WTC11 (cell line): ENCODE measurements at regions not wholly inside any gene's neighbourhood (a gene's known extent, or its start where the extent isn't known, plus 50 kb on each side); places are given as distances from the start of the nearest gene placed in this dataset.

Experiments
- ATAC-seq: fragments of 200-7000 bp; cut with Tn5 transposase; 2 replicates; pipeline ENCODE4 v1.10.0; 2021; ENCODE audit warnings: mild to moderate bottlenecking, moderate library complexity
- CTCF ChIA-PET: fragments of 300-600 bp; sonication (Branson Sonifier 250); formaldehyde crosslinking; loops from one replicate; lab custom pipeline; 2021; ENCODE audit warnings: antibody characterized with exemption; lab: Charles Lee
- POLR2A ChIA-PET: fragments of 350-600 bp; sonication (Branson Sonifier 250); formaldehyde crosslinking; loops from one replicate; lab custom pipeline; 2021; ENCODE audit warnings: antibody characterized with exemption; lab: Charles Lee
- DNase-seq: peaks from one replicate; pipeline ENCODE4 v3.0.0; 2021; ENCODE audit warnings: low spot score
- H3K27ac Mint-ChIP-seq: 2 replicates; pipeline ENCODE4 v1.8.0; 2021; ENCODE audit warnings: mixed read lengths
- H3K27me3 Mint-ChIP-seq: 2 replicates; pipeline ENCODE4 v1.8.0; 2021; ENCODE audit warnings: low read depth, mild to moderate bottlenecking, moderate library complexity, mixed read lengths
- H3K36me3 Mint-ChIP-seq: 2 replicates; pipeline ENCODE4 v1.8.0; 2021; ENCODE audit warnings: mixed read lengths
- H3K4me1 Mint-ChIP-seq: 2 replicates; pipeline ENCODE4 v1.8.0; 2022; ENCODE audit warnings: mixed read lengths
- H3K4me3 Mint-ChIP-seq: 2 replicates; pipeline ENCODE4 v1.8.0; 2021; ENCODE audit warnings: mild to moderate bottlenecking, moderate library complexity, mixed read lengths
- H3K9me3 Mint-ChIP-seq: 2 replicates; pipeline ENCODE4 v1.8.0; 2021; ENCODE audit warnings: mixed read lengths
- ESRRA ChIP-seq: sonication (generic); formaldehyde crosslinking; IDR thresholded peaks from 2 replicates; pipeline ENCODE4 v1.8.1; 2022; ENCODE audit warnings: mild to moderate bottlenecking, missing genetic modification reagents, borderline replicate concordance
- HMGA2 ChIP-seq: fragments of 250-450 bp; sonication (Bioruptor Pico); IDR thresholded peaks from 2 replicates; pipeline ENCODE4 v1.4.0; 2021; ENCODE audit warnings: mild to moderate bottlenecking, moderate library complexity
- JUN ChIP-seq: sonication (generic); formaldehyde crosslinking; IDR thresholded peaks from 2 replicates; pipeline ENCODE4 v1.8.0; 2023; ENCODE audit warnings: mild to moderate bottlenecking, missing genetic modification reagents
- OVOL2 ChIP-seq: fragments of 250-450 bp; sonication (Bioruptor Pico); IDR thresholded peaks from 2 replicates; pipeline ENCODE4 v1.9.0; 2021; ENCODE audit warnings: mild to moderate bottlenecking, borderline replicate concordance
- SMAD3 ChIP-seq: sonication (generic); formaldehyde crosslinking; IDR thresholded peaks from 2 replicates; pipeline ENCODE4 v1.8.0; 2022; ENCODE audit warnings: missing genetic modification reagents, mild to moderate bottlenecking, borderline replicate concordance
- TEAD4 ChIP-seq: sonication (generic); formaldehyde crosslinking; IDR thresholded peaks from 2 replicates; pipeline ENCODE4 v1.8.0; 2022; ENCODE audit warnings: mild to moderate bottlenecking, missing genetic modification reagents
- ZNF263 ChIP-seq: sonication (generic); formaldehyde crosslinking; IDR thresholded peaks from 2 replicates; pipeline ENCODE4 v1.8.1; 2022; ENCODE audit warnings: low read depth, mild to moderate bottlenecking, moderate library complexity, missing genetic modification reagents
- TF ChIP-seq, protein P1 (sequence below): fragments of 250-450 bp; sonication (Bioruptor Pico); IDR thresholded peaks from 2 replicates; pipeline ENCODE4 v1.9.0; 2021; ENCODE audit warnings: mild to moderate bottlenecking
- TF ChIP-seq, protein P2 (sequence below): sonication (generic); formaldehyde crosslinking; IDR thresholded peaks from 2 replicates; pipeline ENCODE4 v1.8.1; 2022; ENCODE audit warnings: low read depth, mild to moderate bottlenecking, moderate library complexity, missing genetic modification reagents, borderline replicate concordance
- TF ChIP-seq, protein P3 (sequence below): fragments of 250-450 bp; sonication (Bioruptor Pico); IDR thresholded peaks from 2 replicates; pipeline ENCODE4 v1.8.0; 2021; ENCODE audit warnings: mild to moderate bottlenecking
- TF ChIP-seq, protein P4 (sequence below): sonication (generic); formaldehyde crosslinking; IDR thresholded peaks from 2 replicates; pipeline ENCODE4 v1.8.0; 2023; ENCODE audit warnings: missing genetic modification reagents, mild to moderate bottlenecking, borderline replicate concordance
- TF ChIP-seq, protein P5 (sequence below): sonication (generic); formaldehyde crosslinking; conservative IDR thresholded peaks from 2 replicates; pipeline ENCODE4 v1.8.1; 2023; ENCODE audit warnings: mild to moderate bottlenecking, low read depth, missing genetic modification reagents, moderate library complexity
- TF ChIP-seq, protein P6 (sequence below): sonication (generic); formaldehyde crosslinking; IDR thresholded peaks from 2 replicates; pipeline ENCODE4 v1.8.1; 2023; ENCODE audit warnings: mild to moderate bottlenecking, moderate library complexity, missing genetic modification reagents
- TF ChIP-seq, protein P7 (sequence below): sonication (generic); formaldehyde crosslinking; IDR thresholded peaks from 2 replicates; pipeline ENCODE4 v1.8.0; 2022; ENCODE audit warnings: missing genetic modification reagents

DNA sequence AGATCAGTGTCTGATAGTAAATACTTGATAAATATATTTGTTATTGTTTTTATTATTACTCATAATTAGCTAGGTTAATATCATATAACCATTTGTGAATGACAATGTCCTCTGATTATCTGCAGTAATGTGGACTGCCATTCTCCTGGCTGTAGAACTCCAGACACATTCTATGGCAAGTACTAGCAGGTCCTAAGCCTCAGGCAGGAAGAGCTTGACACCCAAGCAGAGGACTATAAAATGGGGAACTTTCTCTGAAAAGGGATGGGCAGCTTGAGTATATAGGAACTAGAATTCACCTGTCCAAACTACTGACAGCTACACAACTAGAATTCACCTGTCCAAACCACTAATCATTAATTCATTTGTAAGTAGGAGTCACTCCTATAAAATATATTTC is 649.4 kb downstream of the CPS1 start:
- H3K27ac Mint-ChIP-seq = no peak overlapping the region
- TF ChIP-seq, protein P1, sequence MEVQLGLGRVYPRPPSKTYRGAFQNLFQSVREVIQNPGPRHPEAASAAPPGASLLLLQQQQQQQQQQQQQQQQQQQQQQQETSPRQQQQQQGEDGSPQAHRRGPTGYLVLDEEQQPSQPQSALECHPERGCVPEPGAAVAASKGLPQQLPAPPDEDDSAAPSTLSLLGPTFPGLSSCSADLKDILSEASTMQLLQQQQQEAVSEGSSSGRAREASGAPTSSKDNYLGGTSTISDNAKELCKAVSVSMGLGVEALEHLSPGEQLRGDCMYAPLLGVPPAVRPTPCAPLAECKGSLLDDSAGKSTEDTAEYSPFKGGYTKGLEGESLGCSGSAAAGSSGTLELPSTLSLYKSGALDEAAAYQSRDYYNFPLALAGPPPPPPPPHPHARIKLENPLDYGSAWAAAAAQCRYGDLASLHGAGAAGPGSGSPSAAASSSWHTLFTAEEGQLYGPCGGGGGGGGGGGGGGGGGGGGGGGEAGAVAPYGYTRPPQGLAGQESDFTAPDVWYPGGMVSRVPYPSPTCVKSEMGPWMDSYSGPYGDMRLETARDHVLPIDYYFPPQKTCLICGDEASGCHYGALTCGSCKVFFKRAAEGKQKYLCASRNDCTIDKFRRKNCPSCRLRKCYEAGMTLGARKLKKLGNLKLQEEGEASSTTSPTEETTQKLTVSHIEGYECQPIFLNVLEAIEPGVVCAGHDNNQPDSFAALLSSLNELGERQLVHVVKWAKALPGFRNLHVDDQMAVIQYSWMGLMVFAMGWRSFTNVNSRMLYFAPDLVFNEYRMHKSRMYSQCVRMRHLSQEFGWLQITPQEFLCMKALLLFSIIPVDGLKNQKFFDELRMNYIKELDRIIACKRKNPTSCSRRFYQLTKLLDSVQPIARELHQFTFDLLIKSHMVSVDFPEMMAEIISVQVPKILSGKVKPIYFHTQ (CRISPR knock-in tag) = no peak
- TF ChIP-seq OVOL2 (CRISPR knock-in tag) = no peak
- TF ChIP-seq, protein P2, sequence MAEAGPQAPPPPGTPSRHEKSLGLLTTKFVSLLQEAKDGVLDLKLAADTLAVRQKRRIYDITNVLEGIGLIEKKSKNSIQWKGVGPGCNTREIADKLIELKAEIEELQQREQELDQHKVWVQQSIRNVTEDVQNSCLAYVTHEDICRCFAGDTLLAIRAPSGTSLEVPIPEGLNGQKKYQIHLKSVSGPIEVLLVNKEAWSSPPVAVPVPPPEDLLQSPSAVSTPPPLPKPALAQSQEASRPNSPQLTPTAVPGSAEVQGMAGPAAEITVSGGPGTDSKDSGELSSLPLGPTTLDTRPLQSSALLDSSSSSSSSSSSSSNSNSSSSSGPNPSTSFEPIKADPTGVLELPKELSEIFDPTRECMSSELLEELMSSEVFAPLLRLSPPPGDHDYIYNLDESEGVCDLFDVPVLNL = no peak
- ChIA-PET CTCF (no interaction called here), POLR2A (no interaction called here)
- DNase-seq (no peak), ATAC-seq (no peak)
- no peaks in the 10 kb centered on the region for H3K27me3 Mint-ChIP-seq
- no peaks in the 10 kb centered on the region for H3K36me3 Mint-ChIP-seq
- no peaks in the 10 kb centered on the region for H3K9me3 Mint-ChIP-seq
- H3K4me3 Mint-ChIP-seq = no peak overlapping the region
- H3K4me1 Mint-ChIP-seq = 0 out of 2 replicates have a peak, but pooled peaks cover 3% of the 10 kb centered on the region

DNA sequence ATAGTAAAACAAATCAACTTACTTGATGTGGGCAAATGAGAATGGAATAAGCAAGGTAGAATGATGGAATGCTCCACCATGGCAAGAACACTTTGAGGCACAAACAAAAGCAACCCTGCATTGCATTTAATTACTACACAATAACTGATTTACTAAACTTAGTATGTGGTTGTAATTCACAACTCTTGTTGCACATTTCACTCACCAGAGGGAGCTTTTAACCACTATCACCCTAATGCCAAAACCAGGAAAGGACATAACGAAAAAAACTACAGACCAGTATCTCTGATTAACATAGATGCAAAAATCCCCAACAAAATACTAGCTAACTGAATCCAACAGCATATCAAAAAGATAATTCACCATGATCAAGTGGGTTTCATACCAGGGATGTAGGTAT is 659.8 kb downstream of the CPS1 start:
- DNase-seq = no peak
- Mint-ChIP-seq H3K36me3 (peaks cover 8% of the 10 kb centered on the region), H3K27ac (no peak overlapping the region), H3K4me3 (no peak overlapping the region), H3K9me3 (peaks cover 21% of the 10 kb centered on the region), H3K4me1 (peaks cover 7% of the 10 kb centered on the region), H3K27me3 (no peaks in the 10 kb centered on the region)
- CTCF ChIA-PET = interaction anchor here (0.8 to 1.6 kb wide), 4 partner anchors 12 to 239 kb away, joined by 3 to 7 read pairs (median 4); no protein-coding TSS in a partner anchor
- ATAC-seq = peak; percentile 64
- POLR2A ChIA-PET = no interaction called here
- TF ChIP-seq, protein P3, sequence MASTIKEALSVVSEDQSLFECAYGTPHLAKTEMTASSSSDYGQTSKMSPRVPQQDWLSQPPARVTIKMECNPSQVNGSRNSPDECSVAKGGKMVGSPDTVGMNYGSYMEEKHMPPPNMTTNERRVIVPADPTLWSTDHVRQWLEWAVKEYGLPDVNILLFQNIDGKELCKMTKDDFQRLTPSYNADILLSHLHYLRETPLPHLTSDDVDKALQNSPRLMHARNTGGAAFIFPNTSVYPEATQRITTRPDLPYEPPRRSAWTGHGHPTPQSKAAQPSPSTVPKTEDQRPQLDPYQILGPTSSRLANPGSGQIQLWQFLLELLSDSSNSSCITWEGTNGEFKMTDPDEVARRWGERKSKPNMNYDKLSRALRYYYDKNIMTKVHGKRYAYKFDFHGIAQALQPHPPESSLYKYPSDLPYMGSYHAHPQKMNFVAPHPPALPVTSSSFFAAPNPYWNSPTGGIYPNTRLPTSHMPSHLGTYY (CRISPR knock-in tag) = no peak
- no peak for TF ChIP-seq TEAD4 (CRISPR knock-in tag)
- TF ChIP-seq, protein P2 = no peak
- TF ChIP-seq JUN (CRISPR knock-in tag) = no peak
- no peak for TF ChIP-seq HMGA2 (CRISPR knock-in tag)
- TF ChIP-seq, protein P4, sequence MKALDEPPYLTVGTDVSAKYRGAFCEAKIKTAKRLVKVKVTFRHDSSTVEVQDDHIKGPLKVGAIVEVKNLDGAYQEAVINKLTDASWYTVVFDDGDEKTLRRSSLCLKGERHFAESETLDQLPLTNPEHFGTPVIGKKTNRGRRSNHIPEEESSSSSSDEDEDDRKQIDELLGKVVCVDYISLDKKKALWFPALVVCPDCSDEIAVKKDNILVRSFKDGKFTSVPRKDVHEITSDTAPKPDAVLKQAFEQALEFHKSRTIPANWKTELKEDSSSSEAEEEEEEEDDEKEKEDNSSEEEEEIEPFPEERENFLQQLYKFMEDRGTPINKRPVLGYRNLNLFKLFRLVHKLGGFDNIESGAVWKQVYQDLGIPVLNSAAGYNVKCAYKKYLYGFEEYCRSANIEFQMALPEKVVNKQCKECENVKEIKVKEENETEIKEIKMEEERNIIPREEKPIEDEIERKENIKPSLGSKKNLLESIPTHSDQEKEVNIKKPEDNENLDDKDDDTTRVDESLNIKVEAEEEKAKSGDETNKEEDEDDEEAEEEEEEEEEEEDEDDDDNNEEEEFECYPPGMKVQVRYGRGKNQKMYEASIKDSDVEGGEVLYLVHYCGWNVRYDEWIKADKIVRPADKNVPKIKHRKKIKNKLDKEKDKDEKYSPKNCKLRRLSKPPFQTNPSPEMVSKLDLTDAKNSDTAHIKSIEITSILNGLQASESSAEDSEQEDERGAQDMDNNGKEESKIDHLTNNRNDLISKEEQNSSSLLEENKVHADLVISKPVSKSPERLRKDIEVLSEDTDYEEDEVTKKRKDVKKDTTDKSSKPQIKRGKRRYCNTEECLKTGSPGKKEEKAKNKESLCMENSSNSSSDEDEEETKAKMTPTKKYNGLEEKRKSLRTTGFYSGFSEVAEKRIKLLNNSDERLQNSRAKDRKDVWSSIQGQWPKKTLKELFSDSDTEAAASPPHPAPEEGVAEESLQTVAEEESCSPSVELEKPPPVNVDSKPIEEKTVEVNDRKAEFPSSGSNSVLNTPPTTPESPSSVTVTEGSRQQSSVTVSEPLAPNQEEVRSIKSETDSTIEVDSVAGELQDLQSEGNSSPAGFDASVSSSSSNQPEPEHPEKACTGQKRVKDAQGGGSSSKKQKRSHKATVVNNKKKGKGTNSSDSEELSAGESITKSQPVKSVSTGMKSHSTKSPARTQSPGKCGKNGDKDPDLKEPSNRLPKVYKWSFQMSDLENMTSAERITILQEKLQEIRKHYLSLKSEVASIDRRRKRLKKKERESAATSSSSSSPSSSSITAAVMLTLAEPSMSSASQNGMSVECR (CRISPR knock-in tag) = no peak
- TF ChIP-seq, protein P5, sequence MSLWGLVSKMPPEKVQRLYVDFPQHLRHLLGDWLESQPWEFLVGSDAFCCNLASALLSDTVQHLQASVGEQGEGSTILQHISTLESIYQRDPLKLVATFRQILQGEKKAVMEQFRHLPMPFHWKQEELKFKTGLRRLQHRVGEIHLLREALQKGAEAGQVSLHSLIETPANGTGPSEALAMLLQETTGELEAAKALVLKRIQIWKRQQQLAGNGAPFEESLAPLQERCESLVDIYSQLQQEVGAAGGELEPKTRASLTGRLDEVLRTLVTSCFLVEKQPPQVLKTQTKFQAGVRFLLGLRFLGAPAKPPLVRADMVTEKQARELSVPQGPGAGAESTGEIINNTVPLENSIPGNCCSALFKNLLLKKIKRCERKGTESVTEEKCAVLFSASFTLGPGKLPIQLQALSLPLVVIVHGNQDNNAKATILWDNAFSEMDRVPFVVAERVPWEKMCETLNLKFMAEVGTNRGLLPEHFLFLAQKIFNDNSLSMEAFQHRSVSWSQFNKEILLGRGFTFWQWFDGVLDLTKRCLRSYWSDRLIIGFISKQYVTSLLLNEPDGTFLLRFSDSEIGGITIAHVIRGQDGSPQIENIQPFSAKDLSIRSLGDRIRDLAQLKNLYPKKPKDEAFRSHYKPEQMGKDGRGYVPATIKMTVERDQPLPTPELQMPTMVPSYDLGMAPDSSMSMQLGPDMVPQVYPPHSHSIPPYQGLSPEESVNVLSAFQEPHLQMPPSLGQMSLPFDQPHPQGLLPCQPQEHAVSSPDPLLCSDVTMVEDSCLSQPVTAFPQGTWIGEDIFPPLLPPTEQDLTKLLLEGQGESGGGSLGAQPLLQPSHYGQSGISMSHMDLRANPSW (CRISPR knock-in tag) = no peak
- TF ChIP-seq, protein P6, sequence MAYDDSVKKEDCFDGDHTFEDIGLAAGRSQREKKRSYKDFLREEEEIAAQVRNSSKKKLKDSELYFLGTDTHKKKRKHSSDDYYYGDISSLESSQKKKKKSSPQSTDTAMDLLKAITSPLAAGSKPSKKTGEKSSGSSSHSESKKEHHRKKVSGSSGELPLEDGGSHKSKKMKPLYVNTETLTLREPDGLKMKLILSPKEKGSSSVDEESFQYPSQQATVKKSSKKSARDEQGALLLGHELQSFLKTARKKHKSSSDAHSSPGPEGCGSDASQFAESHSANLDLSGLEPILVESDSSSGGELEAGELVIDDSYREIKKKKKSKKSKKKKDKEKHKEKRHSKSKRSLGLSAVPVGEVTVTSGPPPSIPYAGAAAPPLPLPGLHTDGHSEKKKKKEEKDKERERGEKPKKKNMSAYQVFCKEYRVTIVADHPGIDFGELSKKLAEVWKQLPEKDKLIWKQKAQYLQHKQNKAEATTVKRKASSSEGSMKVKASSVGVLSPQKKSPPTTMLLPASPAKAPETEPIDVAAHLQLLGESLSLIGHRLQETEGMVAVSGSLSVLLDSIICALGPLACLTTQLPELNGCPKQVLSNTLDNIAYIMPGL = no peak
- TF ChIP-seq, protein P7, sequence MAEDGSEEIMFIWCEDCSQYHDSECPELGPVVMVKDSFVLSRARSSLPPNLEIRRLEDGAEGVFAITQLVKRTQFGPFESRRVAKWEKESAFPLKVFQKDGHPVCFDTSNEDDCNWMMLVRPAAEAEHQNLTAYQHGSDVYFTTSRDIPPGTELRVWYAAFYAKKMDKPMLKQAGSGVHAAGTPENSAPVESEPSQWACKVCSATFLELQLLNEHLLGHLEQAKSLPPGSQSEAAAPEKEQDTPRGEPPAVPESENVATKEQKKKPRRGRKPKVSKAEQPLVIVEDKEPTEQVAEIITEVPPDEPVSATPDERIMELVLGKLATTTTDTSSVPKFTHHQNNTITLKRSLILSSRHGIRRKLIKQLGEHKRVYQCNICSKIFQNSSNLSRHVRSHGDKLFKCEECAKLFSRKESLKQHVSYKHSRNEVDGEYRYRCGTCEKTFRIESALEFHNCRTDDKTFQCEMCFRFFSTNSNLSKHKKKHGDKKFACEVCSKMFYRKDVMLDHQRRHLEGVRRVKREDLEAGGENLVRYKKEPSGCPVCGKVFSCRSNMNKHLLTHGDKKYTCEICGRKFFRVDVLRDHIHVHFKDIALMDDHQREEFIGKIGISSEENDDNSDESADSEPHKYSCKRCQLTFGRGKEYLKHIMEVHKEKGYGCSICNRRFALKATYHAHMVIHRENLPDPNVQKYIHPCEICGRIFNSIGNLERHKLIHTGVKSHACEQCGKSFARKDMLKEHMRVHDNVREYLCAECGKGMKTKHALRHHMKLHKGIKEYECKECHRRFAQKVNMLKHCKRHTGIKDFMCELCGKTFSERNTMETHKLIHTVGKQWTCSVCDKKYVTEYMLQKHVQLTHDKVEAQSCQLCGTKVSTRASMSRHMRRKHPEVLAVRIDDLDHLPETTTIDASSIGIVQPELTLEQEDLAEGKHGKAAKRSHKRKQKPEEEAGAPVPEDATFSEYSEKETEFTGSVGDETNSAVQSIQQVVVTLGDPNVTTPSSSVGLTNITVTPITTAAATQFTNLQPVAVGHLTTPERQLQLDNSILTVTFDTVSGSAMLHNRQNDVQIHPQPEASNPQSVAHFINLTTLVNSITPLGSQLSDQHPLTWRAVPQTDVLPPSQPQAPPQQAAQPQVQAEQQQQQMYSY = no peak
- no peak for TF ChIP-seq ESRRA
- no peak for TF ChIP-seq SMAD3 (CRISPR knock-in tag)
- TF ChIP-seq ZNF263 (CRISPR knock-in tag) = no peak
